Osteoblast (primary cell): ENCODE measurements at regions not wholly inside any gene's neighbourhood (a gene's known extent, or its start where the extent isn't known, plus 50 kb on each side); places are given as distances from the start of the nearest gene placed in this dataset.
A peak's percentile ranks its signal among the peaks of the same experiment; 100 is the strongest.

Experiments
- DNase-seq: peaks from one replicate; pipeline ENCODE4 v3.0.0; 2011; ENCODE audit warnings: low spot score, mixed read lengths; ENCODE audit not compliant: insufficient read length; ENCODE audit errors: missing footprints
- H2AFZ ChIP-seq: 2 replicates; pipeline ENCODE4 v1.6.0; 2011; ENCODE audit warnings: mild to moderate bottlenecking, low read length
- H3K27ac ChIP-seq: 2 replicates; pipeline ENCODE4 v1.5.1; 2011; ENCODE audit warnings: mild to moderate bottlenecking, low read depth, low read length, moderate library complexity
- H3K27me3 ChIP-seq: 2 replicates; pipeline ENCODE4 v1.6.0; 2012; ENCODE audit warnings: mild to moderate bottlenecking, control low read depth, inconsistent platforms, low read length, moderate library complexity; ENCODE audit not compliant: insufficient read depth
- H3K36me3 ChIP-seq: 2 replicates; pipeline ENCODE4 v1.5.1; 2011; ENCODE audit warnings: mild to moderate bottlenecking, low read length, control low read depth, moderate library complexity; ENCODE audit not compliant: insufficient read depth
- H3K4me1 ChIP-seq: 2 replicates; pipeline ENCODE4 v1.5.1; 2011; ENCODE audit warnings: mild to moderate bottlenecking, low read length, control low read depth, moderate library complexity; ENCODE audit not compliant: insufficient read depth
- H3K4me2 ChIP-seq: 2 replicates; pipeline ENCODE4 v1.6.0; 2011; ENCODE audit warnings: mild to moderate bottlenecking, low read length; ENCODE audit not compliant: insufficient read depth
- H3K4me3 ChIP-seq: fragments of 200-600 bp; sonication (generic); 3 replicates; pipeline ENCODE4 v1.5.1; 2012; ENCODE audit warnings: mild to moderate bottlenecking, low read length, inconsistent platforms; ENCODE audit not compliant: insufficient read depth
- H3K79me2 ChIP-seq: 2 replicates; pipeline ENCODE4 v1.6.0; 2012; ENCODE audit warnings: mild to moderate bottlenecking, low read length, control low read depth, inconsistent platforms; ENCODE audit not compliant: insufficient read depth
- H3K9me3 ChIP-seq: 2 replicates; pipeline ENCODE4 v1.5.1; 2011; ENCODE audit warnings: low read depth, low read length, control low read depth
- H4K20me1 ChIP-seq: 2 replicates; pipeline ENCODE4 v1.6.0; 2012; ENCODE audit warnings: mild to moderate bottlenecking, low read length, control low read depth; ENCODE audit not compliant: insufficient read depth
- CTCF ChIP-seq: IDR thresholded peaks from 2 replicates; pipeline ENCODE4 v1.5.1; 2011; ENCODE audit warnings: mild to moderate bottlenecking, low read depth, low read length, moderate library complexity; ENCODE audit errors: extremely low read depth

GRCh38 chr7:98745722-98746318 lies 124.0 kb downstream of the TMEM130 start:
- H2AFZ ChIP-seq, result no peak overlapping the region
- DNase-seq, result no peak
- H3K27me3 ChIP-seq, result peaks cover 11% of the 10 kb centered on the region
- H3K79me2 ChIP-seq, result no peaks in the 10 kb centered on the region
- no peaks in the 10 kb centered on the region for H3K36me3 ChIP-seq
- no peaks in the 10 kb centered on the region for H4K20me1 ChIP-seq
- no peak overlapping the region for H3K4me2 ChIP-seq
- H3K27ac ChIP-seq, result no peak overlapping the region
- H3K9me3 ChIP-seq, result no peaks in the 10 kb centered on the region
- peak; percentile 87 for TF ChIP-seq CTCF
- no peaks in the 10 kb centered on the region for H3K4me1 ChIP-seq
- H3K4me3 ChIP-seq, result no peak overlapping the region

- no peak overlapping the region for H2AFZ ChIP-seq
- no peak overlapping the region for H3K4me2 ChIP-seq
- H3K36me3 ChIP-seq, result no peaks in the 10 kb centered on the region
- no peaks in the 10 kb centered on the region for H3K4me1 ChIP-seq
- peaks cover 11% of the 10 kb centered on the region for H3K27me3 ChIP-seq
- TF ChIP-seq CTCF, result no peak
- H3K79me2 ChIP-seq, result no peaks in the 10 kb centered on the region
- H3K4me3 ChIP-seq, result no peak overlapping the region
- no peak for DNase-seq
- H3K9me3 ChIP-seq, result no peaks in the 10 kb centered on the region
- H4K20me1 ChIP-seq, result no peaks in the 10 kb centered on the region
- no peak overlapping the region for H3K27ac ChIP-seq
Measured at GRCh38 chr7:98748090-98748489, 121.7 kb downstream of the TMEM130 start.

- H3K4me2 ChIP-seq, result no peak overlapping the region
- H3K27ac ChIP-seq, result no peak overlapping the region
- no peak for TF ChIP-seq CTCF
- H3K27me3 ChIP-seq, result peaks cover 5% of the 10 kb centered on the region
- H3K79me2 ChIP-seq, result no peaks in the 10 kb centered on the region
- no peaks in the 10 kb centered on the region for H3K4me1 ChIP-seq
- no peaks in the 10 kb centered on the region for H4K20me1 ChIP-seq
- H3K4me3 ChIP-seq, result no peak overlapping the region
- H3K9me3 ChIP-seq, result no peaks in the 10 kb centered on the region
- no peak overlapping the region for H2AFZ ChIP-seq
- no peaks in the 10 kb centered on the region for H3K36me3 ChIP-seq
- no peak for DNase-seq
Measured at GRCh38 chr7:98753176-98753575, 116.6 kb downstream of the TMEM130 start.

- Histone ChIP-seq H3K79me2 (no peaks in the 10 kb centered on the region), H4K20me1 (no peaks in the 10 kb centered on the region), H2AFZ (no peak overlapping the region), H3K4me2 (no peak overlapping the region), H3K9me3 (no peaks in the 10 kb centered on the region), H3K27me3 (peaks cover under 1% of the 10 kb centered on the region), H3K4me3 (no peak overlapping the region), H3K4me1 (no peaks in the 10 kb centered on the region), H3K36me3 (no peaks in the 10 kb centered on the region), H3K27ac (no peak overlapping the region)
- TF ChIP-seq CTCF, result no peak
- no peak for DNase-seq
Measured at GRCh38 chr7:98753989-98754479, 115.8 kb downstream of the TMEM130 start.
